Stimulated activated CD4-positive, alpha-beta T cell treated with anti-CD3 and anti-CD28 coated beads, Interleukin-15, amount 100 ng/mL, for 1 hour (primary cell): ENCODE measurements at regions not wholly inside any gene's neighbourhood (a gene's known extent, or its start where the extent isn't known, plus 50 kb on each side); places are given as distances from the start of the nearest gene placed in this dataset.
"Not testable (repeated sequence)": the region's sequence is repeated elsewhere in the genome, so short reads cannot be mapped to it uniquely, and the experiment has no call there.

Source experiments
- DNase-seq, 2 donors: peaks; one replicate each; pipeline ENCODE4 v3.0.0-alpha.2; 2020; ENCODE audit warnings: low read depth in 1 of 2, low spot score in 1 of 2

GRCh38 chr5:17817990-17818389 lies 183.7 kb downstream of the TAF11L14 start:
- DNase-seq, result no peak

- no peak for DNase-seq
These were observed 185.5 kb downstream of the TAF11L14 start for GRCh38 chr5:17819783-17820182.

GRCh38 chr5:17828681-17829080 lies 194.4 kb downstream of the TAF11L14 start:
- DNase-seq, result no peak

GRCh38 chr5:17829456-17829855 lies 195.2 kb downstream of the TAF11L14 start:
- no peak for DNase-seq

- DNase-seq, result no peak
These were observed 197.0 kb downstream of the TAF11L14 start for GRCh38 chr5:17831279-17831678.

- DNase-seq, result no peak
These were observed 198.9 kb downstream of the TAF11L14 start for GRCh38 chr5:17832949-17833745.

GRCh38 chr5:17837757-17838156 lies 203.5 kb downstream of the TAF11L14 start:
- no peak for DNase-seq

GRCh38 chr5:17838469-17838868 lies 204.2 kb downstream of the TAF11L14 start:
- DNase-seq, result no peak

GRCh38 chr5:17839848-17840247 lies 205.6 kb downstream of the TAF11L14 start:
- DNase-seq, result no peak

- no peak for DNase-seq
These were observed 212.2 kb downstream of the TAF11L14 start for GRCh38 chr5:17846496-17846895.

GRCh38 chr5:17847286-17847685 lies 213.0 kb downstream of the TAF11L14 start:
- DNase-seq, result no peak

GRCh38 chr5:17852111-17852510 lies 217.9 kb downstream of the TAF11L14 start:
- no peak for DNase-seq

GRCh38 chr5:17852740-17853139 lies 218.5 kb downstream of the TAF11L14 start:
- DNase-seq, result no peak

- no peak for DNase-seq
These were observed 220.6 kb downstream of the TAF11L14 start for GRCh38 chr5:17854901-17855300.

GRCh38 chr5:17860660-17861315 lies 226.5 kb downstream of the TAF11L14 start:
- no peak for DNase-seq

- DNase-seq, result not testable (repeated sequence)
These were observed 230.6 kb downstream of the TAF11L14 start for GRCh38 chr5:17864903-17865302.

GRCh38 chr5:17865966-17866365 lies 231.7 kb downstream of the TAF11L14 start:
- not testable (repeated sequence) for DNase-seq

GRCh38 chr5:17872204-17872603 lies 237.9 kb downstream of the TAF11L14 start:
- DNase-seq, result no peak

- DNase-seq, result no peak
These were observed 244.3 kb downstream of the TAF11L14 start for GRCh38 chr5:17878541-17878940.

GRCh38 chr5:17879276-17879675 lies 245.0 kb downstream of the TAF11L14 start:
- DNase-seq, result no peak

- no peak for DNase-seq
These were observed 246.6 kb downstream of the TAF11L14 start for GRCh38 chr5:17880869-17881268.

- no peak for DNase-seq
These were observed 248.7 kb downstream of the TAF11L14 start for GRCh38 chr5:17882760-17883488.
